ENCODE measurements at regions not wholly inside any gene's neighbourhood (a gene's known extent, or its start where the extent isn't known, plus 50 kb on each side); places are given as distances from the start of the nearest gene placed in this dataset.

GRCh38 chr9:3001311-3001710 lies 157.4 kb upstream of the PUM3 start:
- no peaks in the 10 kb centered on the region for H3K36me3 ChIP-seq (ENCODE audit: control insufficient read depth, insufficient read depth, low read length)
- no peaks in the 10 kb centered on the region for H3K9me3 ChIP-seq (replicated peaks; ENCODE audit: control insufficient read depth, low read depth, low read length)
- H3K27me3 ChIP-seq (ENCODE audit: control insufficient read depth, insufficient read depth, low read length): no peaks in the 10 kb centered on the region
- no peak overlapping the region for H3K4me3 ChIP-seq (ENCODE audit: low read length)
- no peak for DNase-seq
- H3K4me1 ChIP-seq (ENCODE audit: control insufficient read depth, insufficient read depth, low read length): peaks cover 4% of the 10 kb centered on the region
- no peak overlapping the region for H3K27ac ChIP-seq (ENCODE audit: low read length)

GRCh38 chr9:2992427-2992826 lies 148.5 kb upstream of the PUM3 start:
- H3K4me3 ChIP-seq (ENCODE audit: low read length): no peak overlapping the region
- DNase-seq: no peak
- WGBS (ENCODE audit: insufficient coverage): no CpG with 5 or more reads among the region's 1 CpG
- no peaks in the 10 kb centered on the region for H3K27me3 ChIP-seq (ENCODE audit: control insufficient read depth, insufficient read depth, low read length)
- H3K4me1 ChIP-seq (ENCODE audit: control insufficient read depth, insufficient read depth, low read length): no peaks in the 10 kb centered on the region
- H3K27ac ChIP-seq (ENCODE audit: low read length): no peak overlapping the region
- H3K9me3 ChIP-seq (replicated peaks; ENCODE audit: control insufficient read depth, low read depth, low read length): no peaks in the 10 kb centered on the region
- no peaks in the 10 kb centered on the region for H3K36me3 ChIP-seq (ENCODE audit: control insufficient read depth, insufficient read depth, low read length)

GRCh38 chr9:2991292-2991691 lies 147.4 kb upstream of the PUM3 start:
- Histone ChIP-seq H3K27ac (ENCODE audit: low read length) (no peak overlapping the region), H3K4me1 (ENCODE audit: control insufficient read depth, insufficient read depth, low read length) (no peaks in the 10 kb centered on the region), H3K9me3 (replicated peaks; ENCODE audit: control insufficient read depth, low read depth, low read length) (no peaks in the 10 kb centered on the region), H3K36me3 (ENCODE audit: control insufficient read depth, insufficient read depth, low read length) (no peaks in the 10 kb centered on the region), H3K27me3 (ENCODE audit: control insufficient read depth, insufficient read depth, low read length) (no peaks in the 10 kb centered on the region), H3K4me3 (ENCODE audit: low read length) (no peak overlapping the region)
- DNase-seq: no peak

- WGBS (ENCODE audit: insufficient coverage): 64% methylated on average over 5 of the region's 7 CpGs
- Histone ChIP-seq H3K36me3 (ENCODE audit: control insufficient read depth, insufficient read depth, low read length) (no peaks in the 10 kb centered on the region), H3K9me3 (replicated peaks; ENCODE audit: control insufficient read depth, low read depth, low read length) (no peaks in the 10 kb centered on the region), H3K27me3 (ENCODE audit: control insufficient read depth, insufficient read depth, low read length) (no peaks in the 10 kb centered on the region), H3K4me3 (ENCODE audit: low read length) (no peak overlapping the region), H3K27ac (ENCODE audit: low read length) (no peak overlapping the region), H3K4me1 (ENCODE audit: control insufficient read depth, insufficient read depth, low read length) (no peaks in the 10 kb centered on the region)
- DNase-seq: no peak
Measured at GRCh38 chr9:2987679-2988078, 143.8 kb upstream of the PUM3 start.

GRCh38 chr9:2985343-2985742 lies 141.4 kb upstream of the PUM3 start:
- no peaks in the 10 kb centered on the region for H3K9me3 ChIP-seq (replicated peaks; ENCODE audit: control insufficient read depth, low read depth, low read length)
- no peak overlapping the region for H3K4me3 ChIP-seq (ENCODE audit: low read length)
- H3K27me3 ChIP-seq (ENCODE audit: control insufficient read depth, insufficient read depth, low read length): no peaks in the 10 kb centered on the region
- no peaks in the 10 kb centered on the region for H3K36me3 ChIP-seq (ENCODE audit: control insufficient read depth, insufficient read depth, low read length)
- no peak overlapping the region for H3K27ac ChIP-seq (ENCODE audit: low read length)
- no peaks in the 10 kb centered on the region for H3K4me1 ChIP-seq (ENCODE audit: control insufficient read depth, insufficient read depth, low read length)
- WGBS (ENCODE audit: insufficient coverage): no CpG with 5 or more reads among the region's 2 CpGs
- DNase-seq: no peak

- Histone ChIP-seq H3K4me3 (ENCODE audit: low read length) (no peak overlapping the region), H3K4me1 (ENCODE audit: control insufficient read depth, insufficient read depth, low read length) (no peaks in the 10 kb centered on the region), H3K36me3 (ENCODE audit: control insufficient read depth, insufficient read depth, low read length) (no peaks in the 10 kb centered on the region), H3K9me3 (replicated peaks; ENCODE audit: control insufficient read depth, low read depth, low read length) (no peaks in the 10 kb centered on the region), H3K27me3 (ENCODE audit: control insufficient read depth, insufficient read depth, low read length) (no peaks in the 10 kb centered on the region), H3K27ac (ENCODE audit: low read length) (no peak overlapping the region)
- DNase-seq: no peak
Measured at GRCh38 chr9:2984491-2984890, 140.6 kb upstream of the PUM3 start.

- Histone ChIP-seq H3K36me3 (ENCODE audit: control insufficient read depth, insufficient read depth, low read length) (no peaks in the 10 kb centered on the region), H3K27ac (ENCODE audit: low read length) (no peak overlapping the region), H3K27me3 (ENCODE audit: control insufficient read depth, insufficient read depth, low read length) (no peaks in the 10 kb centered on the region), H3K4me3 (ENCODE audit: low read length) (no peak overlapping the region), H3K4me1 (ENCODE audit: control insufficient read depth, insufficient read depth, low read length) (no peaks in the 10 kb centered on the region), H3K9me3 (replicated peaks; ENCODE audit: control insufficient read depth, low read depth, low read length) (no peaks in the 10 kb centered on the region)
- 76% methylated on average over 5 of the region's 8 CpGs for WGBS (ENCODE audit: insufficient coverage)
- no peak for DNase-seq
Measured at GRCh38 chr9:2979957-2980610, 136.2 kb upstream of the PUM3 start.

- WGBS (ENCODE audit: insufficient coverage): no CpG with 5 or more reads among the region's 2 CpGs
- Histone ChIP-seq H3K27ac (ENCODE audit: low read length) (no peak overlapping the region), H3K9me3 (replicated peaks; ENCODE audit: control insufficient read depth, low read depth, low read length) (peaks cover 8% of the 10 kb centered on the region)
Measured at GRCh38 chr9:2972475-2972874, 128.6 kb upstream of the PUM3 start.

GRCh38 chr9:2970864-2971263 lies 127.0 kb upstream of the PUM3 start:
- H3K4me3 ChIP-seq (ENCODE audit: low read length): no peak overlapping the region
- H3K36me3 ChIP-seq (ENCODE audit: control insufficient read depth, insufficient read depth, low read length): no peaks in the 10 kb centered on the region
- no peak overlapping the region for H3K27ac ChIP-seq (ENCODE audit: low read length)
- no peaks in the 10 kb centered on the region for H3K27me3 ChIP-seq (ENCODE audit: control insufficient read depth, insufficient read depth, low read length)
- H3K4me1 ChIP-seq (ENCODE audit: control insufficient read depth, insufficient read depth, low read length): no peaks in the 10 kb centered on the region
- no peak for DNase-seq
- H3K9me3 ChIP-seq (replicated peaks; ENCODE audit: control insufficient read depth, low read depth, low read length): peaks cover 8% of the 10 kb centered on the region

More at GRCh38 chr9:2972475-2972874, 128.6 kb upstream of the PUM3 start:
- Histone ChIP-seq H3K4me1 (ENCODE audit: control insufficient read depth, insufficient read depth, low read length) (no peaks in the 10 kb centered on the region), H3K4me3 (ENCODE audit: low read length) (no peak overlapping the region), H3K36me3 (ENCODE audit: control insufficient read depth, insufficient read depth, low read length) (no peaks in the 10 kb centered on the region), H3K27me3 (ENCODE audit: control insufficient read depth, insufficient read depth, low read length) (no peaks in the 10 kb centered on the region)
- DNase-seq: no peak

GRCh38 chr9:2967766-2968165 lies 123.9 kb upstream of the PUM3 start:
- Histone ChIP-seq H3K4me1 (ENCODE audit: control insufficient read depth, insufficient read depth, low read length) (no peaks in the 10 kb centered on the region), H3K4me3 (ENCODE audit: low read length) (no peak overlapping the region), H3K27me3 (ENCODE audit: control insufficient read depth, insufficient read depth, low read length) (no peaks in the 10 kb centered on the region), H3K9me3 (replicated peaks; ENCODE audit: control insufficient read depth, low read depth, low read length) (peaks cover 7% of the 10 kb centered on the region), H3K36me3 (ENCODE audit: control insufficient read depth, insufficient read depth, low read length) (no peaks in the 10 kb centered on the region), H3K27ac (ENCODE audit: low read length) (no peak overlapping the region)
- DNase-seq: no peak

GRCh38 chr9:2966565-2967300 lies 122.8 kb upstream of the PUM3 start:
- 5% methylated on average over 2 of the region's 10 CpGs for WGBS (ENCODE audit: insufficient coverage)
- Histone ChIP-seq H3K36me3 (ENCODE audit: control insufficient read depth, insufficient read depth, low read length) (no peaks in the 10 kb centered on the region), H3K4me3 (ENCODE audit: low read length) (no peak overlapping the region), H3K4me1 (ENCODE audit: control insufficient read depth, insufficient read depth, low read length) (no peaks in the 10 kb centered on the region), H3K27ac (ENCODE audit: low read length) (no peak overlapping the region), H3K9me3 (replicated peaks; ENCODE audit: control insufficient read depth, low read depth, low read length) (peaks cover 3% of the 10 kb centered on the region), H3K27me3 (ENCODE audit: control insufficient read depth, insufficient read depth, low read length) (no peaks in the 10 kb centered on the region)
- DNase-seq: peak; percentile 88
